ENCODE measurements at regions not wholly inside any gene's neighbourhood (a gene's known extent, or its start where the extent isn't known, plus 50 kb on each side); places are given as distances from the start of the nearest gene placed in this dataset.

- ChIA-PET POLR2A (no interaction called here), RAD21 (ENCODE audit: unreplicated experiment) (no interaction called here), SMC1A (ENCODE audit: uncharacterized antibody, unreplicated experiment) (no interaction called here), CTCF (no interaction called here)
- no peak overlapping the region for H3K4me2 ChIP-seq (ENCODE audit: control insufficient read depth, insufficient read depth)
- no peaks in the 10 kb centered on the region for H3K4me1 ChIP-seq (ENCODE audit: control insufficient read depth, insufficient read depth, low read length)
- no peak for DNase-seq (ENCODE audit: low read depth, low spot score)
- H3K9me3 ChIP-seq (replicated peaks; ENCODE audit: control insufficient read depth, insufficient read depth, low read length) = no peaks in the 10 kb centered on the region
- no peak for ATAC-seq
- no TSS peak for BruUV-seq (replicated peaks)
- intact Hi-C loops (cut with micrococcal nuclease; ENCODE audit: unreplicated experiment) (no loop called here), in situ Hi-C loops (cut with MboI) (no loop called here)
- WGBS (ENCODE audit: insufficient coverage, insufficient replicate concordance, low lambda C conversion rate, missing lambda C conversion rate) = 0% methylated on average over 2 of the region's 2 CpGs
- no peaks in the 10 kb centered on the region for H4K20me1 ChIP-seq (ENCODE audit: control insufficient read depth, insufficient read depth)
- H2AFZ ChIP-seq (ENCODE audit: control insufficient read depth, low read depth, low read length) = no peak overlapping the region
- no peaks in the 10 kb centered on the region for H3K36me3 ChIP-seq (ENCODE audit: control insufficient read depth in 2 of 2, insufficient read depth in 2 of 2, low read length in 1 of 2)
- no peak for TF ChIP-seq CREB1 (IDR thresholded peaks at IDR 0.05; ENCODE audit: low read depth)
- no peak for TF ChIP-seq RB1 (IDR thresholded peaks at IDR 0.05; ENCODE audit: borderline replicate concordance)
- no peak for TF ChIP-seq CBX5 (IDR thresholded peaks at IDR 0.05; ENCODE audit: low read depth)
- no peak for TF ChIP-seq NR2C2 (IDR thresholded peaks at IDR 0.05; ENCODE audit: borderline replicate concordance, control insufficient read depth, insufficient read length, low read depth)
- no peak for TF ChIP-seq TCF7 (IDR thresholded peaks at IDR 0.05; ENCODE audit: borderline replicate concordance)
- no peak for TF ChIP-seq MEF2A (IDR thresholded peaks at IDR 0.05; ENCODE audit: insufficient read depth, low read depth, low read length)
- no peak for TF ChIP-seq ATF2 (IDR thresholded peaks at IDR 0.05; ENCODE audit: low read length)
- TF ChIP-seq EP300 (IDR thresholded peaks at IDR 0.05; ENCODE audit: borderline replicate concordance in 1 of 2, control insufficient read depth in 1 of 2, low read depth in 2 of 2, low read length in 2 of 2) = no peak
- no peak for TF ChIP-seq BCLAF1 (IDR thresholded peaks at IDR 0.05)
- FAIRE-seq = no peak
- H3K9ac ChIP-seq (ENCODE audit: control insufficient read depth, insufficient read depth, low read length) = no peak overlapping the region
- H3K27ac ChIP-seq (ENCODE audit: control insufficient read depth, insufficient read depth) = no peak overlapping the region
- H3K27me3 ChIP-seq (replicated peaks in 1 of 2; ENCODE audit: control insufficient read depth in 2 of 2, insufficient read depth in 2 of 2, low read length in 1 of 2) = no peaks in the 10 kb centered on the region
- no peaks in the 10 kb centered on the region for H3K79me2 ChIP-seq (ENCODE audit: control insufficient read depth, insufficient read depth, low read length)
- H3K4me3 ChIP-seq = no peak overlapping the region
Observed at GRCh38 chr4:62717154-62717553, 1517.0 kb downstream of the ADGRL3 start.

Data from GM12878 (cell line).